ENCODE measurements at regions not wholly inside any gene's neighbourhood (a gene's known extent, or its start where the extent isn't known, plus 50 kb on each side); places are given as distances from the start of the nearest gene placed in this dataset.
"Not testable (repeated sequence)": the region's sequence is repeated elsewhere in the genome, so short reads cannot be mapped to it uniquely, and the experiment has no call there.

DNA sequence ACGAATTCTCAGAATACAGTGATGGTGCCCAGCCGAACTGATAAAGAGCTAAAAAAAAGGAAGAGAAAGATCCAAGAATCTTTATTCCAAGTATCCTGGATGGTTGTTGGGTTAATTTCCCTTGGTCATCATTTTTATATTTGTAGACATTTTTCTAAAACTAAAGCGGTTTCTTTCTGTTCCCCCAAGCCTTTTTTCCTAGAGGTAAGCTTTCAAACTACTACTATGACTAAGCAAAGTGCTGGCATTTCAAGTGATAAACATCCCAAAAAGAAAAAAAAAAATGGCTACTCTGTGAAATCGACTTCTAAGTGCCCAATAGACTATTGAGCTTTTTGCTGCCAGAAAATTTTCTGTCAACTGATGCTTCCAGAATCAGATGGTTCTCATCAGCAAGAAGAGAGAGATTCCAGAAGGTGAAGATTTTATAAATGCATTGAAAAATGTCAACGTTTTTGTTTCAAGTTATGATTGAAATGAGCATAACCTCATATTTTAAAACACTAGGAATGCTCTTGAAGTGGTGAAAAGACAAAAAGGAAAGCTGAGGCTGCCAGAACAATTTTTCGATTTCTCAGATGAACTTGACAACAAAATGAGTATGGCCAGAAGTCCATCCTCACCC is 96.1 kb upstream of the ZC3H11B start:
- ATAC-seq (ENCODE audit: low FRiP score) (no peak), DNase-seq (ENCODE audit: low spot score) (no peak)
- TF ChIP-seq, protein P1, sequence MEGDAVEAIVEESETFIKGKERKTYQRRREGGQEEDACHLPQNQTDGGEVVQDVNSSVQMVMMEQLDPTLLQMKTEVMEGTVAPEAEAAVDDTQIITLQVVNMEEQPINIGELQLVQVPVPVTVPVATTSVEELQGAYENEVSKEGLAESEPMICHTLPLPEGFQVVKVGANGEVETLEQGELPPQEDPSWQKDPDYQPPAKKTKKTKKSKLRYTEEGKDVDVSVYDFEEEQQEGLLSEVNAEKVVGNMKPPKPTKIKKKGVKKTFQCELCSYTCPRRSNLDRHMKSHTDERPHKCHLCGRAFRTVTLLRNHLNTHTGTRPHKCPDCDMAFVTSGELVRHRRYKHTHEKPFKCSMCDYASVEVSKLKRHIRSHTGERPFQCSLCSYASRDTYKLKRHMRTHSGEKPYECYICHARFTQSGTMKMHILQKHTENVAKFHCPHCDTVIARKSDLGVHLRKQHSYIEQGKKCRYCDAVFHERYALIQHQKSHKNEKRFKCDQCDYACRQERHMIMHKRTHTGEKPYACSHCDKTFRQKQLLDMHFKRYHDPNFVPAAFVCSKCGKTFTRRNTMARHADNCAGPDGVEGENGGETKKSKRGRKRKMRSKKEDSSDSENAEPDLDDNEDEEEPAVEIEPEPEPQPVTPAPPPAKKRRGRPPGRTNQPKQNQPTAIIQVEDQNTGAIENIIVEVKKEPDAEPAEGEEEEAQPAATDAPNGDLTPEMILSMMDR (IDR thresholded peaks at IDR 0.05): no peak

GRCh38 chr1:219707885-219708284 is 95.0 kb upstream of the ZC3H11B start:
- not testable (repeated sequence) for DNase-seq (ENCODE audit: low spot score); ATAC-seq (ENCODE audit: low FRiP score)

- ATAC-seq (ENCODE audit: low FRiP score); DNase-seq (ENCODE audit: low spot score): not testable (repeated sequence)
Observed at GRCh38 chr1:219704331-219704730, 91.4 kb upstream of the ZC3H11B start.

DNA sequence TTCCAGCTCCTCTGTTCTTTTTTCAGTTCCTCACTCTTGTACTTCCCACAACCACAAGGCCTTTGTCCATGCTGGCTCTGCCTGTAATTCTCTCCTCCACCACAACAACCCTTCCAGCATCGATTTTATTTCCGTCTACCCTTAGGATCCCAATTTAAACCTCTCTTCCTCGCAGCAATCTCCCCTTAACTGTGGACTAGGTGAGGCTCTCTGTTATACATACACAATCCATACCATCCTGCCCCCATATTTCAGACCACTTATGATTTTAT is 90.4 kb upstream of the ZC3H11B start:
- TF ChIP-seq, protein P1 (IDR thresholded peaks at IDR 0.05): no peak
- ATAC-seq (ENCODE audit: low FRiP score) (no peak), DNase-seq (ENCODE audit: low spot score) (no peak)

DNA sequence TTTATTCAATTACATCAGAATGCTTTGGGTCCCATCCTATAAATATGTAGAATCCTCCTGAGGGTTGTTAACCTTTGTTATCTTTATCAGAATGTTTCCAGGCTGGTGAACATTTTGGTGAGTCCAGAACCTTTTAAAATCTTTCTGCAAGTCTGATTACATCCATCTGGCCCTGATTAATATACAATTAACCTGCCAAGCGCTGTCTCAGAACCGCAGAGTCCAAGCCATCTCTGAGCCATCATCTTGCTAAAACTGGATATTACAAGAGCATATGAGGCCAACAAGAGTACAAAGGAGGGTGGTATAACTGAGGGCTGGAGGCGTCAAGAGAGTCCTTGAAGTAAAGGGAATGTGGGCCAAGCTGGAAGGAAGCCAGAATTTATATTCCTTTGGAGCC is 88.6 kb upstream of the ZC3H11B start:
- TF ChIP-seq, protein P1 (IDR thresholded peaks at IDR 0.05): no peak
- ATAC-seq (ENCODE audit: low FRiP score) (no peak), DNase-seq (ENCODE audit: low spot score) (no peak)

DNA sequence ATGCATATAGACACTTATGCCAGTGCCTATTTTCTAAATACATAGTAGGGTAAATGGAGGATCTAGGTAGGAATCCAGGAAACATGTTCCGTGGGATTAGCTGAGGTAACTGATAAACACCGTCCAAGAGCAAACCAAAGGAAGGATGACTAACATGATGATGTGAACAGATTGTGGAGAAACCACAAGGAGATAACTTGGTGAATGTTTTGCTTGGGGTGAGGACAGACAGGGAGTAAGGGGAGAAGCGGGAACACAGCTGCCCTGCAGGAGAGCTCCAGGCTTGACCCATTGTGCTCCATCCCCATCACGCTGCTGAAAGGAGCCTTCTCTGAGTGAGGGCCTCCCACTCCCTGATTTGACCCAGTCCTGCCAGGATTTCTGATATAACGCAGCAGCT is 87.0 kb upstream of the ZC3H11B start:
- TF ChIP-seq, protein P1 (IDR thresholded peaks at IDR 0.05): no peak
- ATAC-seq (ENCODE audit: low FRiP score): peak; percentile 75
- no peak for DNase-seq (ENCODE audit: low spot score)

DNA sequence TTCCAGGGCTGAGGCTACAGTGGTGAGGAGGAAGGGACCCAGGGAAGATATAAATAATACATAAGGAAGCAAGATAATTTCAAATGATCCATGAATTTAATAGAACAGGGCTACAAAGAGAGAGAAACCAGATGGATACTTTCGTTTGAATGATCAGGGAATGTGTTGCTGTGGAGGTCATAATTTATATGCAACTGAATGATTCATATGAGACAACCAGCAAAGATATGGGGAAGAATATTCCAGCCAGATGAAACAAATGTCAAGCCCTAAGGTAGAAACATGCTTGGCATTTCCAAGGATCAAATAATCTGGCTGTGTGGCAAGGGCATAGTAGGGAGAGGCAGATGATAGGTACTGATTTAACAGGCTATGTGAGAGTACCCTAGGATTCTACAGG is 84.8 kb upstream of the ZC3H11B start:
- DNase-seq (ENCODE audit: low spot score): no peak
- ATAC-seq (ENCODE audit: low FRiP score): no peak
- TF ChIP-seq, protein P1 (IDR thresholded peaks at IDR 0.05): no peak

DNA sequence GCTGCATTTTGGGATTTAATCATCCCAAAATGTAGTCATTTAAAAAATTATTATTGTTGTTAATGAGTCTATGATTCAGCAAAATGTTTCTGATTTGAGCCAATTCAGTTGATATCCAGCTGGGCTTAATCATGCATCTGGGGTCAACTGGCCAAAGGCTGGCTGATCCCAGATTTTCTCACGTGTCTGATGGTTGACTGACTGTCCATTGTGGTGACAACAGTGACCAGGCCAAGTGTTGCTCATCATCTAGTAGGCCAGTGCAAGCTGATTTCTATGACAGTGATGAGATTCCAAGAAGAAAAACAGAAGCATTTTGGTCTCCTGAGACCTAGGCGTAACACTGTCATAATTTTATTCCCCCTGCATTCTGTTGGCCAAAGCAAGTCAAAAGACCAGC is 80.1 kb upstream of the ZC3H11B start:
- DNase-seq (ENCODE audit: low spot score) (no peak), ATAC-seq (ENCODE audit: low FRiP score) (no peak)
- TF ChIP-seq, protein P1 (IDR thresholded peaks at IDR 0.05): no peak
